PFSK-1 (cell line): ENCODE measurements at regions not wholly inside any gene's neighbourhood (a gene's known extent, or its start where the extent isn't known, plus 50 kb on each side); places are given as distances from the start of the nearest gene placed in this dataset.

Experiments used
- FOXP2 ChIP-seq: optimal IDR thresholded peaks from 2 replicates; pipeline ENCODE3; 2011; ENCODE audit warnings: borderline replicate concordance, control low read depth, inconsistent platforms; ENCODE audit not compliant: insufficient read depth; ENCODE audit errors: extremely low read length, extremely low read depth
- POLR2AphosphoS5 ChIP-seq: IDR thresholded peaks from 2 replicates; pipeline ENCODE4 v1.6.1; 2012; ENCODE audit warnings: low read depth, mild to moderate bottlenecking, control low read depth, low read length, moderate library complexity
- REST ChIP-seq, 2 experiments: IDR thresholded peaks; 2 replicates each; pipeline versions ENCODE4 v1.6.1 to v1.8.0; 2011 to 2012; ENCODE audit warnings: low read depth in 2 of 2, low read length in 2 of 2, control low read depth in 1 of 2, inconsistent platforms in 1 of 2, mild to moderate bottlenecking in 1 of 2, moderate library complexity in 1 of 2; ENCODE audit not compliant: insufficient read depth in 1 of 2
- SIN3A ChIP-seq: IDR thresholded peaks from 2 replicates; pipeline ENCODE4 v1.6.1; 2012; ENCODE audit warnings: mild to moderate bottlenecking, low read length, moderate library complexity, borderline replicate concordance; ENCODE audit not compliant: insufficient read depth
- TAF1 ChIP-seq: IDR thresholded peaks from 2 replicates; pipeline ENCODE4 v1.6.1; 2012; ENCODE audit warnings: low read length, control low read depth, borderline replicate concordance; ENCODE audit not compliant: insufficient read depth

- TF ChIP-seq TAF1 (no peak), REST (IDR thresholded peaks at IDR 0.05; ENCODE audit: insufficient read depth in 1 of 2, low read depth in 2 of 2, low read length in 2 of 2) (no peak), POLR2AphosphoS5 (no peak), FOXP2 (no peak), SIN3A (no peak)
Observed at GRCh38 chr3:34872406-34872805, 766.9 kb upstream of the ARPP21 start.

GRCh38 chr3:34876997-34877396 is 762.3 kb upstream of the ARPP21 start:
- TF ChIP-seq POLR2AphosphoS5 (no peak), SIN3A (no peak), REST (IDR thresholded peaks at IDR 0.05; ENCODE audit: insufficient read depth in 1 of 2, low read depth in 2 of 2, low read length in 2 of 2) (no peak), TAF1 (no peak), FOXP2 (no peak)

DNA sequence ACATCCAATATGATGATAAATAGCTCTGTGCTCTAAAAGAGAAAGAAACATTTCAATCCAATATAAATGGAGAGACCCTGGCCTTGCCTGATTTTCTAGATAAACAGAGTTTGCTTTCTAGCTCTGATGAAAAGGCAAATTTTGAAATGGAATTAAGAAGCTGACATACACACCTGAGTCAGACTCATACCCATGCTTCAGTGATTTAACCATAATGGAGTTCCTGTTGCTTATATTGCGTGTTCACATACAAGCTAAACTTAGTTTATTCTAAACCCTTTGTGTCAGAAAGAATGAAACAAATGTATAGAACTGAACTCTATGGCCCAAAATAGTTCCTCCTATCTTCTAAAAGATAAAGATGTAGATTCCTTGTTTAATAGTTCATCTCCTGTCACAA is 760.8 kb upstream of the ARPP21 start:
- TF ChIP-seq FOXP2 (no peak), TAF1 (no peak), SIN3A (no peak), POLR2AphosphoS5 (no peak), REST (IDR thresholded peaks at IDR 0.05; ENCODE audit: insufficient read depth in 1 of 2, low read depth in 2 of 2, low read length in 2 of 2) (no peak)

DNA sequence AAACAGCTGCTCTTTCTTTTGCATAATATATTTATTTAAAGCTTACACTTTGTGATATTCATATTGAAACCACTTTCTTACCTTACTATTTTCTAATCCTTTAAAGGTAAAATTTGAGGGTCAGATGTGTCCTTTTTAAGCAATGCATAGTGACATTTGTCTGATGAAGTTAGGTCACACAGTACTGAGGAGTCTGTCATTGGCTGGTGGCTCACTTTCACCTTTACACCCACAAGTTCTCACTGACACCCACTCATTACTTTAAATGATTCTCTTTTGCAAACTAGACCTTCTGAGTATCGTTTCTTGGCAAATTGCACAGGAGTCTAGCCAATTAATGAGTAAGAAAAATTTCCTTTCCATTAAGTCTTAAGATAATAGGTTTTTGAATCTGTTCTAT is 758.3 kb upstream of the ARPP21 start:
- TF ChIP-seq FOXP2: no peak
- TF ChIP-seq TAF1: no peak
- TF ChIP-seq SIN3A: no peak
- TF ChIP-seq REST (IDR thresholded peaks at IDR 0.05; ENCODE audit: insufficient read depth in 1 of 2, low read depth in 2 of 2, low read length in 2 of 2): no peak
- TF ChIP-seq POLR2AphosphoS5: no peak

- TF ChIP-seq POLR2AphosphoS5: no peak
- no peak for TF ChIP-seq FOXP2
- no peak for TF ChIP-seq TAF1
- no peak for TF ChIP-seq SIN3A
- no peak for TF ChIP-seq REST (IDR thresholded peaks at IDR 0.05; ENCODE audit: insufficient read depth in 1 of 2, low read depth in 2 of 2, low read length in 2 of 2)
Observed at GRCh38 chr3:34882764-34883163, 756.6 kb upstream of the ARPP21 start.
